ENCODE measurements at regions not wholly inside any gene's neighbourhood (a gene's known extent, or its start where the extent isn't known, plus 50 kb on each side); places are given as distances from the start of the nearest gene placed in this dataset.

GRCh38 chr10:94225589-94225988 is 137.2 kb downstream of the NOC3L start:
- H3K4me2 ChIP-seq (ENCODE audit: insufficient read depth, low read length), result no peak overlapping the region
- H4K20me1 ChIP-seq (ENCODE audit: insufficient read depth, low read length), result no peaks in the 10 kb centered on the region
- H3K36me3 ChIP-seq (ENCODE audit: insufficient read depth, low read length), result no peaks in the 10 kb centered on the region
- H3K79me2 ChIP-seq (ENCODE audit: insufficient read depth, low read length), result no peaks in the 10 kb centered on the region
- H2AFZ ChIP-seq (ENCODE audit: low read length), result no peak overlapping the region
- peaks cover 13% of the 10 kb centered on the region for H3K4me1 ChIP-seq (ENCODE audit: insufficient read depth, low read length)
- H3K4me3 ChIP-seq (ENCODE audit: insufficient read depth, low read length), result no peak overlapping the region
- no peak for DNase-seq (ENCODE audit: insufficient read length, low spot score, missing footprints)
- H3K27ac ChIP-seq (ENCODE audit: low read depth, low read length), result no peak overlapping the region
- H3K9me3 ChIP-seq (ENCODE audit: low read depth, low read length), result no peaks in the 10 kb centered on the region
- peak; percentile 47 for TF ChIP-seq CTCF (IDR thresholded peaks at IDR 0.05; ENCODE audit: extremely low read depth, low read depth, low read length)
- no peaks in the 10 kb centered on the region for H3K27me3 ChIP-seq (ENCODE audit: insufficient read depth, low read length)

DNA sequence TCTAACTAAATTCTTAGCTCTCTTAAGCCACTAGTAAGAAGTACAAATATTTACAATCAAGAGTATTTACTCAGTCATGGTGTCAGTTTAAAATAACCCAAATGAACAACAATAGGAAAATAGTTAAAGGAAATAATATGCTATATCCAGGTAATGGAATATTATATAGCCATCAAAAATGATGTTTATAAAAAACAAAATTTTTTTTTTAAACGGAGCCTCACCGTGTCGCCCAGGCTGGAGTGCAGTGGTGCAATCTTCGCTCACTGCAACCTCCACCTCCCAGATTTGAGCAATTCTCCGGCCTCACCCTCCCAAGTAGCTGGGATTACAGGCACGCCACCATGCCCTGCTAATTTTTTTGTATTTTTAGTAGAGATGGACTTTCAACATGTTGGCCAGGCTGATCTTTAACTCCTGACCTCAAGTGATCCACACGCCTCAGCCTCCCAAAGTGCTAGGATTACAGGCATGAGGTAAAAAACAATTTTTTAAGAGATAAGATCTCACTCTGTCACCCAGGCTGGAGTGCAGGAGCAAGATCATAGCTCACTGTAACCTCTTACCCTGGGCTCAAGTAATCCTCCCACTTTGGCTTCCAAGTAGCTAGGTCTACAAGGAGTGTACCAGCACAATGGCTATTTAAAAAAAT is 132.5 kb downstream of the NOC3L start:
- H2AFZ ChIP-seq (ENCODE audit: low read length), result no peak overlapping the region
- H3K27ac ChIP-seq (ENCODE audit: low read depth, low read length), result no peak overlapping the region
- no peaks in the 10 kb centered on the region for H3K9me3 ChIP-seq (ENCODE audit: low read depth, low read length)
- H3K4me3 ChIP-seq (ENCODE audit: insufficient read depth, low read length), result no peak overlapping the region
- DNase-seq (ENCODE audit: insufficient read length, low spot score, missing footprints), result no peak
- no peaks in the 10 kb centered on the region for H3K27me3 ChIP-seq (ENCODE audit: insufficient read depth, low read length)
- no peaks in the 10 kb centered on the region for H4K20me1 ChIP-seq (ENCODE audit: insufficient read depth, low read length)
- H3K4me2 ChIP-seq (ENCODE audit: insufficient read depth, low read length), result no peak overlapping the region
- no peak for TF ChIP-seq CTCF (IDR thresholded peaks at IDR 0.05; ENCODE audit: extremely low read depth, low read depth, low read length)
- peaks cover 4% of the 10 kb centered on the region for H3K4me1 ChIP-seq (ENCODE audit: insufficient read depth, low read length)
- H3K79me2 ChIP-seq (ENCODE audit: insufficient read depth, low read length), result no peaks in the 10 kb centered on the region
- no peaks in the 10 kb centered on the region for H3K36me3 ChIP-seq (ENCODE audit: insufficient read depth, low read length)

DNA sequence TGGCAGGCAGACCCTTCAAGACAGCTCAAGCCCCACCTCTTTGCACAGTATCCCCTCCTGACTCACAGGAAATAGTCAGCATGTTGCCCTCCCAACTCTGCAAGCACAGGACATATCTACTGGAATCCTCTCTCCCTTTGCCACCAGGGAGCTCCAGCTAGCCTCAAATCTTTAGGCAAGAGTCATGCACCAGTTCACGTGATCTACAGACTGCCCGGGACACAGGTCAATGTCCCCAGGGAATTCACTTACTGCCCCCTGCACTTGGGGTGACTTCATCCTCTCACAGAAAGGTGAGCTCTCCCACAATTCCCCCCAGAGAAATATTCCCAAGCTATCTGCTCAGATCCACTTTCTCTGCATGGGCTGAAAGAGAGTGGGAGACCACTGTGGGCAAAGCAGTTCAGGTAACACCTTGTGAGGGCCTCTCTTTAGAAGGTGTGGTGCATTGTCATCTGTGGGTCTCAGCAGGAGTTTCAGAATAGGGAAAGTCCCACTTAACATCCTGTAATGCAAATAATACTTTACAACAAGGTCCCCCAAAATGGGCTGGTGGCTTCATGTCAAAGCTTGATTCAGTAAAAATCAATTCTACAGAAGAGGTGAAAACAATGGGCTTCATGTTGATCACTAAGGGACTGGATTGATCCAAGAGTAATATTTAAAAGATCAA is 129.9 kb downstream of the NOC3L start:
- Histone ChIP-seq H3K4me2 (ENCODE audit: insufficient read depth, low read length) (no peak overlapping the region), H3K36me3 (ENCODE audit: insufficient read depth, low read length) (no peaks in the 10 kb centered on the region), H3K9me3 (ENCODE audit: low read depth, low read length) (no peaks in the 10 kb centered on the region), H2AFZ (ENCODE audit: low read length) (no peak overlapping the region), H4K20me1 (ENCODE audit: insufficient read depth, low read length) (no peaks in the 10 kb centered on the region), H3K79me2 (ENCODE audit: insufficient read depth, low read length) (no peaks in the 10 kb centered on the region), H3K27me3 (ENCODE audit: insufficient read depth, low read length) (no peaks in the 10 kb centered on the region), H3K4me1 (ENCODE audit: insufficient read depth, low read length) (peaks cover 4% of the 10 kb centered on the region), H3K27ac (ENCODE audit: low read depth, low read length) (no peak overlapping the region), H3K4me3 (ENCODE audit: insufficient read depth, low read length) (no peak overlapping the region)
- DNase-seq (ENCODE audit: insufficient read length, low spot score, missing footprints), result no peak
- no peak for TF ChIP-seq CTCF (IDR thresholded peaks at IDR 0.05; ENCODE audit: extremely low read depth, low read depth, low read length)

DNA sequence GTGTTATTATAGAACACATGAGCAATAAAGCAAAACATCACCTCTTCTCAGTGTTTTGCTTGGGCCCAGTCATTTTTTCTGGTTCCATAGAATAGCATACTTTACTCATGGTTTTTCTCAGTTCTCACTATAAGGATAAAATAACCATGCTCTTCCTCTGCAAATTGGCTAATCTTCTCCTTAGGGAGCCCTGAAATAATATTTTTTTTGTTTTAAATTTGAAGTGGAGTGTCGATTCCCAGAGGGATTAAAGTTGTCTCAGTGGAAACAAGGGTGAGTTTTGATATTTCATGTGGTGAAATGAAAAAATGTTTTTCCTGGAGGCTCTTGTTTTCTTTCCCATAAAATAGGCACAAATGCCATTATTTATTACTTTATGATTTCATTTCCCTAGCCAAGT is 127.3 kb downstream of the NOC3L start:
- DNase-seq (ENCODE audit: insufficient read length, low spot score, missing footprints), result no peak
- Histone ChIP-seq H2AFZ (ENCODE audit: low read length) (no peak overlapping the region), H3K79me2 (ENCODE audit: insufficient read depth, low read length) (no peaks in the 10 kb centered on the region), H3K27me3 (ENCODE audit: insufficient read depth, low read length) (no peaks in the 10 kb centered on the region), H3K9me3 (ENCODE audit: low read depth, low read length) (no peaks in the 10 kb centered on the region), H4K20me1 (ENCODE audit: insufficient read depth, low read length) (no peaks in the 10 kb centered on the region), H3K4me3 (ENCODE audit: insufficient read depth, low read length) (no peak overlapping the region), H3K4me1 (ENCODE audit: insufficient read depth, low read length) (peaks cover 4% of the 10 kb centered on the region), H3K36me3 (ENCODE audit: insufficient read depth, low read length) (no peaks in the 10 kb centered on the region), H3K4me2 (ENCODE audit: insufficient read depth, low read length) (peak overlapping the region; percentile 31), H3K27ac (ENCODE audit: low read depth, low read length) (no peak overlapping the region)
- no peak for TF ChIP-seq CTCF (IDR thresholded peaks at IDR 0.05; ENCODE audit: extremely low read depth, low read depth, low read length)
